ENCODE measurements at regions not wholly inside any gene's neighbourhood (a gene's known extent, or its start where the extent isn't known, plus 50 kb on each side); places are given as distances from the start of the nearest gene placed in this dataset.

DNA sequence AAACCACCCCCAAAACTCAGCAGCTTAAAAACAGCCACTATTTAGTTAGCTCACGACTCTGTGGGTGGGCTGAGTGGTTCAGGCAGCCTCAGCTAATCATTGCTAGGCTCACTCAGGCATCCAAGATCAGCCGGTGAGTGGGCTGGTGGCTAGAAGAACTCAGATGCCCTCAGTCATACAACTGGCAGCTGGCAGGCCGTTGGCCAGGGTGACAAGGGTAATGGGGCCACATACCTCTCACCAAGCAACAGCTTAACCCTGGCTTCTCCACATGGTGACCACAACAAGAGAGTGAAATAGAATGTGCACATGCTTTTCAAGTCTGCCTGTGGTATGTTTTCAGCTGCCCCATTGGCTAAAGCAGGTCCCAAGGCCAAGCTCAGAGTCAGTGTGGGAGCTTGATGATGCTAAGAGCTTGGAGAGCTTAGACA, 435.4 kb upstream of the TSHZ3 start:
- no peak overlapping the region for H3K4me3 ChIP-seq
- no peak overlapping the region for H3K27ac ChIP-seq
- intact Hi-C loops (cut with DNase I; ENCODE audit: low total_unique reads): no loop called here
- no peaks in the 10 kb centered on the region for H3K27me3 ChIP-seq
- H3K36me3 ChIP-seq (ENCODE audit: low read depth, missing control alignments): no peaks in the 10 kb centered on the region
- TF ChIP-seq, protein P1, sequence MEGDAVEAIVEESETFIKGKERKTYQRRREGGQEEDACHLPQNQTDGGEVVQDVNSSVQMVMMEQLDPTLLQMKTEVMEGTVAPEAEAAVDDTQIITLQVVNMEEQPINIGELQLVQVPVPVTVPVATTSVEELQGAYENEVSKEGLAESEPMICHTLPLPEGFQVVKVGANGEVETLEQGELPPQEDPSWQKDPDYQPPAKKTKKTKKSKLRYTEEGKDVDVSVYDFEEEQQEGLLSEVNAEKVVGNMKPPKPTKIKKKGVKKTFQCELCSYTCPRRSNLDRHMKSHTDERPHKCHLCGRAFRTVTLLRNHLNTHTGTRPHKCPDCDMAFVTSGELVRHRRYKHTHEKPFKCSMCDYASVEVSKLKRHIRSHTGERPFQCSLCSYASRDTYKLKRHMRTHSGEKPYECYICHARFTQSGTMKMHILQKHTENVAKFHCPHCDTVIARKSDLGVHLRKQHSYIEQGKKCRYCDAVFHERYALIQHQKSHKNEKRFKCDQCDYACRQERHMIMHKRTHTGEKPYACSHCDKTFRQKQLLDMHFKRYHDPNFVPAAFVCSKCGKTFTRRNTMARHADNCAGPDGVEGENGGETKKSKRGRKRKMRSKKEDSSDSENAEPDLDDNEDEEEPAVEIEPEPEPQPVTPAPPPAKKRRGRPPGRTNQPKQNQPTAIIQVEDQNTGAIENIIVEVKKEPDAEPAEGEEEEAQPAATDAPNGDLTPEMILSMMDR (IDR thresholded peaks at IDR 0.05): no peak
- no peak for TF ChIP-seq POLR2A (IDR thresholded peaks at IDR 0.05)
- WGBS, 2 donors: 12 to 46% methylated on average over 3 of the region's 3 CpGs
- peak; percentile 30 for DNase-seq
- H3K9me3 ChIP-seq: no peaks in the 10 kb centered on the region
- peaks cover 4% of the 10 kb centered on the region for H3K4me1 ChIP-seq

DNA sequence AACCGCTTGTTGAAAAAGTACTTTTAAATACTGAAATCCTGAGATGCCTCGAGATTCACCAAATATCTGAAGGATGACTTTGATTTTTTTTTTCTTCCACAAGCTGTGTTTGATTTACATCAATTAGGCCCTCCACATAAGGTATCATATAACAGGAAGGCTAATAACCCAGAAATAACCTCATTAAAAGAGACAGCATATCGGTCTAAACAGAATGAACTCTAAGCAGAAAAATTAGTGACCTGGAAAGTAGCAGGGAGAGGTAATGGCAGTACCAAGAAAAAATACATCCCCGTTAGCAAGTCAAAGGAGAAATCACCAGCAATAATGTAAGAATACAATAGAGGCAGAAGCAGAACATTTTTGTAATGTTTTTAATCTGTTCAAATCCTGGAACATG, 452.4 kb upstream of the TSHZ3 start:
- Histone ChIP-seq H3K4me3 (no peak overlapping the region), H3K27me3 (no peaks in the 10 kb centered on the region), H3K36me3 (ENCODE audit: low read depth, missing control alignments) (no peaks in the 10 kb centered on the region), H3K4me1 (no peaks in the 10 kb centered on the region), H3K27ac (no peak overlapping the region), H3K9me3 (no peaks in the 10 kb centered on the region)
- WGBS, 2 donors: 82% methylated on average over 4 of the region's 4 CpGs
- intact Hi-C loops (cut with DNase I; ENCODE audit: low total_unique reads): no loop called here
- DNase-seq: no peak
- no peak for TF ChIP-seq POLR2A (IDR thresholded peaks at IDR 0.05)

DNA sequence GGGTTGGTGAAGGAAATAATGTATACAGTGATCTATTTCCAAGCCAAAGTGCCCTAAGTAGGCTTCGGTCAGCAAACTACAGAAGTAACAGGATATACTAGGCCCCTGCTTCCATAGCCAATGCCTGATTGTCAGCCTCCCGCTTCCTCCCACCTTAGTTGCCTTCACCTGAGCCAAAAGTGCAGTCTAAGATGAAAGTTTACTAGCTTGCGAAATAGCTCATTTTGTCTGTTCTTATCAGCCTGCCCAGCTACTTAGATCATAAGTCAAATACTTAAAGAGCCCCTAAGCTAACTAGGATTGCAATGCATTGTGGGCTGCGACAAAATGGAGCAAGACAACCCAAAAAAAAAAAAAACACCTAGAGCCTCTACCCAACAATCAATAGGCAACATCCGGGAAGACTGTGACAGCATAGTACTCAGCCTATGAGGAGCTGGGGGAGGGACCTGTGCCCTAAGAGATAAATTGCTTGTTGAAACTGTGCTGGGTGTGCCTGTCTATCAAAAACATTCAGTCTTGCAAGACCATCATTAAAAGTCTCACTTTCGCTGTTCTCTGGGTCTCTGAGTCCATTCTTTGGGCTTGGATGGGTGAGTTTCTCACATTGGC, 454.7 kb upstream of the TSHZ3 start:
- no peaks in the 10 kb centered on the region for H3K36me3 ChIP-seq (ENCODE audit: low read depth, missing control alignments)
- no peaks in the 10 kb centered on the region for H3K9me3 ChIP-seq
- no peaks in the 10 kb centered on the region for H3K4me1 ChIP-seq
- no peak for DNase-seq
- TF ChIP-seq, protein P1 (IDR thresholded peaks at IDR 0.05): no peak
- TF ChIP-seq POLR2A (IDR thresholded peaks at IDR 0.05): no peak
- no peak overlapping the region for H3K27ac ChIP-seq
- intact Hi-C loops (cut with DNase I; ENCODE audit: low total_unique reads): no loop called here
- H3K27me3 ChIP-seq: no peaks in the 10 kb centered on the region
- H3K4me3 ChIP-seq: no peak overlapping the region
- 89 to 92% methylated on average over 6 of the region's 6 CpGs for WGBS, 2 donors

DNA sequence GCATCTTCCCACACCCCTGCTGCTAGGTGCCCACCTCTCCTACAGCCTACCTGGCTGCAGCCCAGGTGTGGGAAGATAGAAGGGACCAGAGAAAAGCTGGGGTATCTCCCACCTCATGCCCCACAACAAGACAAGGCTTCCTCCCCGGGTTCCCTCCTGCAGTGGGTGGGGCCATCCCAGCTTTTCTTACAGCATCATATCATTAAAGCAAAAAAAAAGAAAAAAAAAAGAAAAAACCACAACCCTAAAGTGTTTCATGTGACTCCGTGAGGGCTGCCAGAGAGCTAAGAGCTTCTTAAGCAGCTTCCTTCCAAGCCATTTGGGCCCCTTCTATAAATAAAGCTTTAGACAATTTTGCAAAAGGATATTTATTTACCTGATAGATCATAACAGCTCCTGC, 455.4 kb upstream of the TSHZ3 start:
- intact Hi-C loops (cut with DNase I; ENCODE audit: low total_unique reads): no loop called here
- H3K4me3 ChIP-seq: no peak overlapping the region
- TF ChIP-seq, protein P1 (IDR thresholded peaks at IDR 0.05): no peak
- TF ChIP-seq POLR2A (IDR thresholded peaks at IDR 0.05): no peak
- H3K4me1 ChIP-seq: no peaks in the 10 kb centered on the region
- no peaks in the 10 kb centered on the region for H3K27me3 ChIP-seq
- 52 to 55% methylated on average over 2 of the region's 2 CpGs for WGBS, 2 donors
- H3K36me3 ChIP-seq (ENCODE audit: low read depth, missing control alignments): no peaks in the 10 kb centered on the region
- H3K9me3 ChIP-seq: no peaks in the 10 kb centered on the region
- DNase-seq: no peak
- no peak overlapping the region for H3K27ac ChIP-seq

DNA sequence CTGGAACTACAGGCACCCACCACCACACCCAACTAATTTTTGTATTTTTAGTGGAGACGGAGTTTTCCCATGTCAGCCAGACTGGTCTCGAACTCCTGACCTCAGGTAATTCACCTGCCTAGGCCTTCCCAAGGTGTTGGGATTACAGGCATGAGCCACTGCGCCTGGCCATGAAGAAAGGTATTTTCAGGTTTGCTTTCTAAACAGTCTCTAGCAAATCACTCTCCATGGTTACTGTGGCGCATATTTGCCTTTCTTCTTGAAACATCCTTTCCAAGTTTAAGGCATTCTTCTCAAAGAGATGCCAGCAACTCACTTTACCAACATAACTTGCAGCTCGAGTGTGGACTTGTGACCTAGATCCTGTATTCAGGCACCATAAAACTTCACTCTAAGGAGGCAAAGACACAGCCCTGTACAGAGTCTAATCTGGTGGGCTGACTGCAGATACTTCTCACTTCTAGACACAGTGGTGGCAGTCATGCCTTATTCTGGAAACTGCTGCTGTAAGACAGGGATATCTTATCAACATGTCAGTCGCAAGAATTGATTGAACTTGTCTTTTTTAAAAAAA, 461.4 kb upstream of the TSHZ3 start:
- intact Hi-C loops (cut with DNase I; ENCODE audit: low total_unique reads): no loop called here
- TF ChIP-seq, protein P1 (IDR thresholded peaks at IDR 0.05): no peak
- TF ChIP-seq POLR2A (IDR thresholded peaks at IDR 0.05): no peak
- no peaks in the 10 kb centered on the region for H3K27me3 ChIP-seq
- DNase-seq: no peak
- no peaks in the 10 kb centered on the region for H3K9me3 ChIP-seq
- 86 to 91% methylated on average over 6 of the region's 6 CpGs for WGBS, 2 donors
- H3K4me3 ChIP-seq: no peak overlapping the region
- no peaks in the 10 kb centered on the region for H3K4me1 ChIP-seq
- no peak overlapping the region for H3K27ac ChIP-seq
- H3K36me3 ChIP-seq (ENCODE audit: low read depth, missing control alignments): no peaks in the 10 kb centered on the region
